SU-DHL-6 (cell line): ENCODE measurements at regions not wholly inside any gene's neighbourhood (a gene's known extent, or its start where the extent isn't known, plus 50 kb on each side); places are given as distances from the start of the nearest gene placed in this dataset.

Source experiments
- H2AFZ ChIP-seq: fragments of 200-600 bp; sonication (generic); 2 replicates; pipeline ENCODE4 v1.6.1; 2014; ENCODE audit warnings: low read depth, mild to moderate bottlenecking, moderate library complexity, mixed read lengths, antibody characterized with exemption, low read length; ENCODE audit not compliant: severe bottlenecking
- H3F3A ChIP-seq: fragments of 200-600 bp; shearing (Covaris generic); 2 replicates; pipeline ENCODE4 v1.6.0; 2016; ENCODE audit warnings: antibody characterized with exemption, mild to moderate bottlenecking; ENCODE audit not compliant: insufficient read depth
- H3K27ac ChIP-seq: fragments of 200-600 bp; sonication (generic); 2 replicates; pipeline ENCODE4 v1.5.1; 2016; ENCODE audit warnings: low read depth, mild to moderate bottlenecking, low read length, moderate library complexity, mixed read lengths
- H3K27me3 ChIP-seq: fragments of 200-600 bp; sonication (generic), shearing (Covaris generic); 2 replicates; pipeline ENCODE4 v1.6.0; 2014; ENCODE audit warnings: mild to moderate bottlenecking, low read length
- H3K36me3 ChIP-seq: fragments of 200-600 bp; sonication (generic); 2 replicates; pipeline ENCODE4 v1.6.1; 2014; ENCODE audit warnings: mild to moderate bottlenecking, low read length, mixed read lengths
- H3K4me2 ChIP-seq: fragments of 300-600, 200-600 bp; shearing (Covaris generic), sonication (generic); 2 replicates; pipeline ENCODE4 v1.6.0; 2014; ENCODE audit warnings: low read length, low read depth, mild to moderate bottlenecking; ENCODE audit not compliant: poor library complexity, severe bottlenecking
- H3K4me3 ChIP-seq: fragments of 200-600 bp; sonication (generic); 2 replicates; pipeline ENCODE4 v1.5.1; 2014; ENCODE audit warnings: antibody characterized with exemption, low read length, mild to moderate bottlenecking, mixed read lengths; ENCODE audit not compliant: insufficient read depth, poor library complexity, severe bottlenecking
- H3K79me2 ChIP-seq: fragments of 200-600 bp; sonication (generic); 2 replicates; pipeline ENCODE4 v1.6.1; 2014; ENCODE audit warnings: mild to moderate bottlenecking, low read length, moderate library complexity; ENCODE audit not compliant: insufficient read depth
- H3K9ac ChIP-seq: fragments of 200-600 bp; sonication (generic); 2 replicates; pipeline ENCODE4 v1.7.0; 2014; ENCODE audit warnings: mild to moderate bottlenecking, low read length
- H3K9me2 ChIP-seq: fragments of 200-600 bp; sonication (generic); replicated peaks from 2 replicates; pipeline ENCODE4 v1.6.1; 2014; ENCODE audit warnings: low read length; ENCODE audit not compliant: insufficient read depth
- H3K9me3 ChIP-seq: fragments of 200-600 bp; sonication (generic); 2 replicates; pipeline ENCODE4 v1.6.1; 2014; ENCODE audit warnings: low read length, mixed read lengths; ENCODE audit not compliant: insufficient read depth
- H4K20me1 ChIP-seq: fragments of 200-600 bp; sonication (generic); 2 replicates; pipeline ENCODE4 v1.6.1; 2014; ENCODE audit warnings: low read depth, mild to moderate bottlenecking, antibody characterized with exemption, low read length, moderate library complexity, mixed read lengths
- EZH2phosphoT487 ChIP-seq: fragments of 200-600 bp; sonication (generic), shearing (Covaris generic); conservative IDR thresholded peaks from 2 replicates; pipeline ENCODE4 v1.6.1; 2018; ENCODE audit warnings: mild to moderate bottlenecking, antibody characterized with exemption, low read length, moderate library complexity, mixed read lengths
- TF ChIP-seq, protein P1 (sequence below): fragments of 200-600 bp; sonication (generic); IDR thresholded peaks from one replicate; pipeline ENCODE4 v1.5.1; 2017; ENCODE audit warnings: antibody characterized with exemption, mild to moderate bottlenecking, low read length, moderate library complexity; ENCODE audit not compliant: insufficient read depth, poor library complexity, severe bottlenecking

DNA sequence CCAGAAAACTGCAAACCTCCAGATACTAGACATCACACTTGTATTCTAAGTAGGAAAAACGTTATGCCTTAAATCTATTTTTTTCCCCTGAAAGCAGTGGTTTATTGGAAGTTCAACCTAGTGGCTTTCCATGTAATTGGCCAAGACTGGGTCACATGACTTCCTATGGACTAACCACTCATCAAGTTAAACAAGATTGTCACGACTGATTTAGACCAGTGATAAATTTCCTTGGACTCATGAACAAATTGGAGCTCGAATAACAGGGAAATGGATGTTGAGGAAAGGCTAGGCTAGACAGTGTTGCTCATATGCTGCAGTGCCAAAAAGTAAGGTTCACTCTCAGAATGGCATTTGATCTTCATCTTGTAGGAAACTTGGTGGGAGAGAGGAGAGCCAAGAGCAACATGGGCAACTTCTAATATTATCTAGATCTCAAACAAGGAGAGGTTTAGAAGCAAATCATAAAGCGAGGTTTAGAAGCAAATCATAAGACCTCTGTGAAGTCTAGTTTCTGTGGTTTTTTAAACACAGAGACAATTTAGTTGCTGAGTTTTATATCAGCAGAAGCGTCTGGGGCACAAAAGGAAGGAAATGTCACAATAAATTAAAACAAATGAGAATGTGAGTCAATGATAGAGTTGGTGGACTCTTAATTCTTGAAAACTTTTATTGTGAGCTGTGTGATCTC, 165.6 kb upstream of the BOD1L1 start:
- Histone ChIP-seq H3F3A (no peaks in the 10 kb centered on the region), H2AFZ (no peak overlapping the region), H3K27me3 (no peaks in the 10 kb centered on the region), H3K4me3 (no peak overlapping the region), H3K79me2 (no peaks in the 10 kb centered on the region), H4K20me1 (no peaks in the 10 kb centered on the region), H3K9me2 (no peaks in the 10 kb centered on the region), H3K4me2 (no peak overlapping the region), H3K9me3 (no peaks in the 10 kb centered on the region), H3K27ac (no peak overlapping the region), H3K9ac (no peak overlapping the region), H3K36me3 (no peaks in the 10 kb centered on the region)
- TF ChIP-seq, protein P1, sequence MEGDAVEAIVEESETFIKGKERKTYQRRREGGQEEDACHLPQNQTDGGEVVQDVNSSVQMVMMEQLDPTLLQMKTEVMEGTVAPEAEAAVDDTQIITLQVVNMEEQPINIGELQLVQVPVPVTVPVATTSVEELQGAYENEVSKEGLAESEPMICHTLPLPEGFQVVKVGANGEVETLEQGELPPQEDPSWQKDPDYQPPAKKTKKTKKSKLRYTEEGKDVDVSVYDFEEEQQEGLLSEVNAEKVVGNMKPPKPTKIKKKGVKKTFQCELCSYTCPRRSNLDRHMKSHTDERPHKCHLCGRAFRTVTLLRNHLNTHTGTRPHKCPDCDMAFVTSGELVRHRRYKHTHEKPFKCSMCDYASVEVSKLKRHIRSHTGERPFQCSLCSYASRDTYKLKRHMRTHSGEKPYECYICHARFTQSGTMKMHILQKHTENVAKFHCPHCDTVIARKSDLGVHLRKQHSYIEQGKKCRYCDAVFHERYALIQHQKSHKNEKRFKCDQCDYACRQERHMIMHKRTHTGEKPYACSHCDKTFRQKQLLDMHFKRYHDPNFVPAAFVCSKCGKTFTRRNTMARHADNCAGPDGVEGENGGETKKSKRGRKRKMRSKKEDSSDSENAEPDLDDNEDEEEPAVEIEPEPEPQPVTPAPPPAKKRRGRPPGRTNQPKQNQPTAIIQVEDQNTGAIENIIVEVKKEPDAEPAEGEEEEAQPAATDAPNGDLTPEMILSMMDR, result no peak
- no peak for TF ChIP-seq EZH2phosphoT487

DNA sequence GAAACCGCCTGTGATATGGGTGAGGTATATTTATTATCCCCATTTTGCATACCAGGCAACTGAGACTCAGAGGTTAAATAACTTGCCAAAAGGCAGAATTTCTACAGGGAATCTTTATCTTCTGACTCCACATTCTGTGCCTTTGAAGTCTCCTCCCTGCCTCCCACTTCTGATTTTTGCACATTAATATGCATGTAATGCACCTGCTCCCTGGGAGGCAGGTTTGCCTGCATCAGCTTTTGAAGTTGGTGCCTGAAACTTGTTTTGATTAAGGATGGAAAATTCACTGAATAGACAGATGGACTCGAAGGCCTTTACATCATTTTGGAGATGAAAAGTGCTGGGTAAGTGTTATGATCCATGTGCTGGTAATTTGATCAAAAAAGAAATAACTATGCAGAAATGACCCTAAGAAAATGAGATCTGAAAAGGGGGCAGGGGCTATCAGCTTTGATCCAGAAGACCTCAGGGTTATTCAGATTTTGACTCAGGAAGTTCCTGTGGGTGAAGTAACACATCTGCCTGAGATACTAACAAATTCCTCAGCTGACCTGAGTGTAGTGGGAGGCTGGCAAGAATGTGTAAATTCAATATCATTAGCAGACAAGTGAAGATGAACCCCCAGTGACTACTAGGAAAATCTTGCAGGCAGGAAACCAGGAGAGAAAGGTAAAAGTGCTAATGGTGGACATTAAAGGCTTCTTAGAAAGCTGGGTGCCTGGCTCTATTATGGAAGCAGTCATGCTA, 167.5 kb upstream of the BOD1L1 start:
- Histone ChIP-seq H4K20me1 (no peaks in the 10 kb centered on the region), H3K9me2 (no peaks in the 10 kb centered on the region), H3K27ac (no peak overlapping the region), H3K36me3 (no peaks in the 10 kb centered on the region), H3K9ac (no peak overlapping the region), H3K9me3 (no peaks in the 10 kb centered on the region), H3F3A (no peaks in the 10 kb centered on the region), H3K27me3 (no peaks in the 10 kb centered on the region), H3K4me2 (no peak overlapping the region), H3K79me2 (no peaks in the 10 kb centered on the region), H2AFZ (no peak overlapping the region), H3K4me3 (no peak overlapping the region)
- TF ChIP-seq EZH2phosphoT487, result no peak
- TF ChIP-seq, protein P1, result no peak

DNA sequence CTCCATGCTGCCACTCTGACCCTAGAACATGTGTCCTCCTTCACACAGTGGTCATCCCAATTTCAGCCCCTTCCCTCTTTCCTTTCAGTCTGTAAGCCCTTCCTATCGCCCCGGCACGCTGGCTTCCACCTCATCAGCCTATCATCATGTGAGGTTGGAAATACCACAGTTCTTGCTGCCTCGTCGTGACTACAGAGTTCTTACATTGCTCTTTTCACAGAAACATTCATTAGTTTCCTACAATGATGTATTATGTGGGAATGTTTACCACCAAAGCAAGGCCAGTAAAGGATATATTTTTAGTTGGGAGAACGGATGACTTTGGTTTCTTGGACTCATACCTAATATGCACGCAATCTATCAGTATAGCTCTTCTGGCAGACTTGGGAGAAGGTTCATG, 169.5 kb upstream of the BOD1L1 start:
- Histone ChIP-seq H3F3A (no peaks in the 10 kb centered on the region), H3K4me3 (no peak overlapping the region), H3K79me2 (no peaks in the 10 kb centered on the region), H3K27ac (no peak overlapping the region), H3K9ac (no peak overlapping the region), H3K9me2 (no peaks in the 10 kb centered on the region), H2AFZ (no peak overlapping the region), H3K27me3 (no peaks in the 10 kb centered on the region), H3K4me2 (no peak overlapping the region), H3K9me3 (no peaks in the 10 kb centered on the region), H3K36me3 (no peaks in the 10 kb centered on the region), H4K20me1 (no peaks in the 10 kb centered on the region)
- TF ChIP-seq, protein P1, result no peak
- TF ChIP-seq EZH2phosphoT487, result no peak
